ENCODE measurements at regions not wholly inside any gene's neighbourhood (a gene's known extent, or its start where the extent isn't known, plus 50 kb on each side); places are given as distances from the start of the nearest gene placed in this dataset.

GRCh38 chr19:27729332-27729731 is 1483.6 kb downstream of the UQCRFS1 start:
- intact Hi-C loops (cut with DNase I; ENCODE audit: low total_unique reads), result no loop called here
- Histone ChIP-seq H3K9me3 (peaks cover 27 to 65% of the 10 kb centered on the region in 2 donors), H3K36me3 (no peaks in the 10 kb centered on the region), H3K4me1 (no peaks in the 10 kb centered on the region), H3K27me3 (no peaks in the 10 kb centered on the region), H3K4me3 (no peak overlapping the region), H3K27ac (no peak overlapping the region)
- no peak for DNase-seq (ENCODE audit: low spot score in 2 of 2)
- no peak for TF ChIP-seq POLR2AphosphoS5 (IDR thresholded peaks at IDR 0.05)
- TF ChIP-seq POLR2A (IDR thresholded peaks at IDR 0.05), result no peak
- TF ChIP-seq CTCF (IDR thresholded peaks at IDR 0.05), result no peak

GRCh38 chr19:27722625-27723024 is 1490.3 kb downstream of the UQCRFS1 start:
- DNase-seq (ENCODE audit: low spot score in 2 of 2), result no peak
- Histone ChIP-seq H3K4me3 (no peak overlapping the region), H3K27ac (no peak overlapping the region), H3K4me1 (no peaks in the 10 kb centered on the region), H3K27me3 (no peaks in the 10 kb centered on the region), H3K9me3 (peaks cover 39 to 88% of the 10 kb centered on the region in 2 donors), H3K36me3 (no peaks in the 10 kb centered on the region)
- intact Hi-C loops (cut with DNase I; ENCODE audit: low total_unique reads), result no loop called here
- TF ChIP-seq POLR2AphosphoS5 (IDR thresholded peaks at IDR 0.05) (no peak), CTCF (IDR thresholded peaks at IDR 0.05) (no peak), POLR2A (IDR thresholded peaks at IDR 0.05) (no peak)

- no peaks in the 10 kb centered on the region for H3K27me3 ChIP-seq
- no peak overlapping the region for H3K4me3 ChIP-seq
- no peak for TF ChIP-seq POLR2A (IDR thresholded peaks at IDR 0.05)
- no peak for TF ChIP-seq CTCF (IDR thresholded peaks at IDR 0.05)
- peaks cover 27 to 85% of the 10 kb centered on the region in 2 donors for H3K9me3 ChIP-seq
- no peak overlapping the region for H3K27ac ChIP-seq
- intact Hi-C loops (cut with DNase I; ENCODE audit: low total_unique reads), result no loop called here
- no peaks in the 10 kb centered on the region for H3K36me3 ChIP-seq
- no peak for DNase-seq (ENCODE audit: low spot score in 2 of 2)
- H3K4me1 ChIP-seq, result no peaks in the 10 kb centered on the region
Observed at GRCh38 chr19:27720155-27720554, 1492.8 kb downstream of the UQCRFS1 start.

GRCh38 chr19:27719034-27719433 is 1493.9 kb downstream of the UQCRFS1 start:
- Histone ChIP-seq H3K9me3 (peaks cover 27 to 83% of the 10 kb centered on the region in 2 donors), H3K4me1 (no peaks in the 10 kb centered on the region), H3K36me3 (no peaks in the 10 kb centered on the region), H3K27me3 (no peaks in the 10 kb centered on the region), H3K4me3 (no peak overlapping the region), H3K27ac (no peak overlapping the region)
- intact Hi-C loops (cut with DNase I; ENCODE audit: low total_unique reads), result no loop called here
- DNase-seq (ENCODE audit: low spot score in 2 of 2), result no peak
- TF ChIP-seq CTCF (IDR thresholded peaks at IDR 0.05) (no peak), POLR2AphosphoS5 (IDR thresholded peaks at IDR 0.05) (no peak), POLR2A (IDR thresholded peaks at IDR 0.05) (no peak)

GRCh38 chr19:27718234-27718633 is 1494.7 kb downstream of the UQCRFS1 start:
- no peak for DNase-seq (ENCODE audit: low spot score in 2 of 2)
- TF ChIP-seq POLR2A (IDR thresholded peaks at IDR 0.05), result no peak
- TF ChIP-seq CTCF (IDR thresholded peaks at IDR 0.05), result no peak
- no peak for TF ChIP-seq POLR2AphosphoS5 (IDR thresholded peaks at IDR 0.05)
- Histone ChIP-seq H3K9me3 (peaks cover 27 to 83% of the 10 kb centered on the region in 2 donors), H3K4me1 (no peaks in the 10 kb centered on the region), H3K27me3 (no peaks in the 10 kb centered on the region), H3K27ac (no peak overlapping the region), H3K4me3 (no peak overlapping the region), H3K36me3 (no peaks in the 10 kb centered on the region)
- intact Hi-C loops (cut with DNase I; ENCODE audit: low total_unique reads), result no loop called here
